Ovary (tissue), 7 donors: ENCODE measurements at regions not wholly inside any gene's neighbourhood (a gene's known extent, or its start where the extent isn't known, plus 50 kb on each side); places are given as distances from the start of the nearest gene placed in this dataset.

Source experiments
- DNase-seq, 5 donors: peaks; one replicate each; pipeline ENCODE4 v3.0.0-alpha.2; 2019 to 2020
- H3K27ac ChIP-seq, 2 donors: fragments of 200-600 bp; one replicate each; pipeline versions ENCODE4 v1.5.1 to v1.8.0; 2019 to 2022
- H3K27me3 ChIP-seq: fragments of 200-600 bp; one replicate; pipeline ENCODE4 v1.8.0; 2022
- H3K36me3 ChIP-seq: fragments of 200-600 bp; sonication (generic); one replicate; pipeline ENCODE4 v1.5.1; 2019
- H3K4me1 ChIP-seq: one replicate; pipeline ENCODE4 v1.8.1; 2013; ENCODE audit warnings: mild to moderate bottlenecking, moderate library complexity; ENCODE audit not compliant: insufficient read depth
- H3K4me3 ChIP-seq: fragments of 200-600 bp; sonication (generic); one replicate; pipeline ENCODE4 v1.5.1; 2017
- H3K9me3 ChIP-seq, 2 donors: fragments of 200-600 bp in 1 of 2; sonication (generic) in 1 of 2; one replicate each; pipeline versions ENCODE4 v1.5.1 to v1.8.1; 2013 to 2019; ENCODE audit warnings: mild to moderate bottlenecking in 1 of 2, moderate library complexity in 1 of 2
- CTCF ChIP-seq, 3 donors: fragments of 450-650 bp in 2 of 3; fragments of 200-600 bp in 1 of 3; IDR thresholded peaks; one replicate each; pipeline versions ENCODE4 v1.5.1 to v1.8.0; 2016 to 2022; ENCODE audit warnings: antibody characterized with exemption in 3 of 3, mild to moderate bottlenecking in 1 of 3
- EP300 ChIP-seq: sonication (generic); formaldehyde crosslinking; IDR thresholded peaks from one replicate; pipeline ENCODE4 v1.6.1; 2017; ENCODE audit warnings: antibody characterized with exemption
- POLR2A ChIP-seq: fragments of 450-650 bp; IDR thresholded peaks from one replicate; pipeline ENCODE4 v1.6.1; 2017; ENCODE audit warnings: antibody characterized with exemption, mild to moderate bottlenecking, moderate library complexity
- WGBS, 3 donors: extraction: QIAGEN DNeasy Blood & Tissue Kit in 1 of 3; methylation state at CpG; one replicate each; pipeline versions ENCODE4 v1.1.5 to v1.1.7; 2013 to 2017; 5-methylcytosine and 5-hydroxymethylcytosine counted together
- intact Hi-C, 4 donors: fragments of 100-400 bp; cut with DNase I; formaldehyde crosslinking; loops; one replicate each; pipeline versions ENCODE4 v1.11.0 to v1.15.1; 2022 to 2023
- donor health status: DM: no; HTN: no; CAD: no; lungs with moderate emphysema.
- donor health status: DM: no; HTN: no; CAD: no.
- donor health status: Bipolar disorder and iron deficiency.
- donor health status: DM: no; HTN: no; CAD: no.
- donor health status: DM: yes; HTN: yes; CAD: no.

GRCh38 chr2:234842753-234843152 is 109.1 kb upstream of the SH3BP4 start:
- H3K27ac ChIP-seq = no peak overlapping the region
- TF ChIP-seq CTCF (IDR thresholded peaks at IDR 0.05) = no peak
- TF ChIP-seq EP300 = no peak
- no peak for TF ChIP-seq POLR2A
- H3K36me3 ChIP-seq = no peaks in the 10 kb centered on the region
- DNase-seq = no peak
- H3K27me3 ChIP-seq = no peaks in the 10 kb centered on the region
- WGBS, 3 donors = 96 to 98% (median 97%) methylated on average over 6 of the region's 6 CpGs
- H3K9me3 ChIP-seq = no peaks in the 10 kb centered on the region
- H3K4me1 ChIP-seq = peaks cover 8% of the 10 kb centered on the region
- intact Hi-C loops = no loop called here
- H3K4me3 ChIP-seq = no peak overlapping the region

DNA sequence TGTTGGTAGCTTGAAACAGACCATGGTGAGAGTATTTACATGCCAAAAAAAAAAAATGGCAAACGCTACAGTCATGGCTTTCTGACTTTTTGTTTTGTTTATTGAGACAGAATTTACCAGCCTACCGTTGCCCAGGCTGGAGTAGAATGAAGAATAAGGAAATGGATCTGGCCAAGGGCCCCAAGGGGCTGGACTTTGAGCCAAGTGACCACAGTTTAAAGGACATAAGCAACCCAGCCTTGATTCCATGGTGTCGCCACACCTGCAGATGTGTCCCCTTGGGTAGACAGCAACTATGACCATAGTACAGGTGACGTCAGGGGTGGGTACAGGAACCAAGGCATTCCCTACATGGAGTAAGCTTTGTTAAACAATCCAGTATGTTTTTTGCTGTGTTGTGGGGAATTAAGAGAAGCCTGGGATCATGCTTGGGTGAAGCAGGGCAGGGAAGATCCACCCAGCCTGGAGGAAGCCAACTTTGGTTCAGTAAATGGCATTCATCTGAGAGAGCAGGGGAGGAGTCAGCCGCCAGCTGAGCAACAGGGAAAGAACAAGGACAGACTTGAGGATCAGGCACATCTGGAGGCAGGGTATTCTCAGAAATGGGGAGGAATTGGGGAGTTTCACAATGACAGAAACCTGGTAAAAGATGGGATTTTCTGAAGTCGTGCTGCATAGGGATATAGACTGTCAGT is 110.3 kb upstream of the SH3BP4 start:
- no peak for TF ChIP-seq CTCF (IDR thresholded peaks at IDR 0.05)
- no peak for TF ChIP-seq POLR2A
- no peaks in the 10 kb centered on the region for H3K9me3 ChIP-seq
- no peaks in the 10 kb centered on the region for H3K36me3 ChIP-seq
- intact Hi-C loops = no loop called here
- no peak overlapping the region for H3K4me3 ChIP-seq
- H3K4me1 ChIP-seq = peaks cover 8% of the 10 kb centered on the region
- no peak for DNase-seq
- H3K27ac ChIP-seq = no peak overlapping the region
- 52 to 56% (median 55%) methylated on average over 6 of the region's 6 CpGs for WGBS, 3 donors
- H3K27me3 ChIP-seq = no peaks in the 10 kb centered on the region

DNA sequence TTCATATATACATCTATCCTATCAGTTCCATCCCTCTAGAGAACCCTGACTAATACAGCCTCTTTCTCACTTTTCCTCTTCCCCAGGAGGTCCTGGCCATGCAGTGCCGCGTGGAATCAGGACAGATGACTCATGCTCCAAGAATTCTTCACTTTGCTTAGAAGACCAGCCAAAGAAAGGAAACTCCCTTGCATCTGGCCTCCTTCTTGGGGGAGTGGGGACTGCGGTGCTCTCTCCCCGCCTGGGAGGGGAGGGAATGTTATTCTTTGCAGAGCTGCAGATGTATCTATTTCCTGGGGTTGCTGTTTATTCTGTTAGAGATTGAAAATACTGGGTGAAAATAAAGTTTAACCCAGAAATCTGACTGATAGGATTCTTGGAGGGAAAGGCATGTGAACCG is 111.5 kb upstream of the SH3BP4 start:
- Histone ChIP-seq H3K27ac (no peak overlapping the region), H3K9me3 (no peaks in the 10 kb centered on the region), H3K36me3 (no peaks in the 10 kb centered on the region), H3K4me1 (peaks cover 8% of the 10 kb centered on the region), H3K27me3 (no peaks in the 10 kb centered on the region), H3K4me3 (no peak overlapping the region)
- intact Hi-C loops = no loop called here
- WGBS, 3 donors = 2 to 6% (median 3%) methylated on average over 5 of the region's 5 CpGs
- DNase-seq = peak; percentile 53 to 76 (median 64)
- TF ChIP-seq POLR2A (no peak), CTCF (IDR thresholded peaks at IDR 0.05) (no peak), EP300 (no peak)

DNA sequence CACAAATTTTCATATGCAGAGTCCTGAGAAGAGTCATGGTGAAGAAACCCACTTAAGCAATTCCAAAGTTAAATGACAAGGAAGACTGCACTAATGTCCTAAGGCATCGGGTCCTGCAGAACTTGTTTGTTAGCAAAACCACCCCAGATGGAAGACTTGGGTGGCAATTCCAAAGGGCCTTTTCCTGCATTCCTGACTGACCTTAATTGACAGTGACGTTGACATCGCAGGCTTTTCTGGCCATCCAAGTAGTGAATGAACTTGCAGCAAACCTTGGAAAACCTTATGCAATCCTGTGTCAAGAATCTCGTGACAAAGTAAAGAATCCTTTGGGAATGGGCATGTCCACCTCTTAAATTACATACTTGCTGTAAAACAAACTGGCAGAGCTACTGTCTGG is 112.5 kb upstream of the SH3BP4 start:
- Histone ChIP-seq H3K9me3 (no peaks in the 10 kb centered on the region), H3K36me3 (no peaks in the 10 kb centered on the region), H3K27ac (no peak overlapping the region), H3K4me3 (no peak overlapping the region), H3K27me3 (no peaks in the 10 kb centered on the region), H3K4me1 (peaks cover 8% of the 10 kb centered on the region)
- 78 to 97% (median 87%) methylated on average over 4 of the region's 4 CpGs for WGBS, 3 donors
- DNase-seq = no peak
- intact Hi-C loops = no loop called here
- no peak for TF ChIP-seq POLR2A

GRCh38 chr2:234836271-234836670 is 115.5 kb upstream of the SH3BP4 start:
- no peak for TF ChIP-seq CTCF (IDR thresholded peaks at IDR 0.05)
- no peak for TF ChIP-seq POLR2A
- no peak for TF ChIP-seq EP300
- Histone ChIP-seq H3K9me3 (no peaks in the 10 kb centered on the region), H3K27me3 (no peaks in the 10 kb centered on the region), H3K4me3 (no peak overlapping the region), H3K27ac (no peak overlapping the region), H3K36me3 (no peaks in the 10 kb centered on the region), H3K4me1 (peaks cover 4% of the 10 kb centered on the region)
- WGBS, 3 donors = 62 to 78% (median 70%) methylated on average over 5 of the region's 5 CpGs
- DNase-seq = no peak
- intact Hi-C loops = no loop called here
